Prostate gland (tissue), 2 donors: ENCODE measurements at regions not wholly inside any gene's neighbourhood (a gene's known extent, or its start where the extent isn't known, plus 50 kb on each side); places are given as distances from the start of the nearest gene placed in this dataset.

Experiments
- CTCF ChIP-seq, 4 experiments: fragments of 200-600 bp in 2 of 4; fragments of 450-650 bp in 2 of 4; sonication (generic) in 2 of 4; IDR thresholded peaks; 1 replicate in 3 of 4; 2 replicates in 1 of 4; pipeline ENCODE4 v1.5.1; 2016 to 2019; ENCODE audit warnings: antibody characterized with exemption in 4 of 4, mild to moderate bottlenecking in 2 of 4, moderate library complexity in 2 of 4
- POLR2AphosphoS5 ChIP-seq: sonication (generic); formaldehyde crosslinking; IDR thresholded peaks from one replicate; pipeline ENCODE4 v1.6.1; 2017; ENCODE audit warnings: antibody characterized with exemption

DNA sequence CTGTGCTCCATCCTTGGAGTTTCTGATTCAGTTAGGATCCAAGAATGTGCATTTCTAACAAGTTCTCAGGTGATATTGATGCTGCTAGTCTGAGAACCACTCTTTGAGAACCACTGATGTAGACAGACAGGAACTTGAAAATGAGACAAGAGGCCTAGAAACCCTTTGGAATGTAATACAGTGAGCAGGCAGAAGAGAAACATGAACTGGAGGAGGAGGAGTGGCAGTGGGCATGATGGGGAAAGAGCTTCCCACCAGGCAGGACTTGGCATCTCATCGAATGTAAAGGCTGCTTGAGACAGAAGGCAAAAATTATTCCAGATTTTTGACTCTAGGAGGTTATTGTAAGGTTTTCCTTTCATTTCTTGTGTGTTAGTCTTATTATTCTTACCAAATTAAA, 295.8 kb upstream of the SGCD start:
- TF ChIP-seq CTCF (IDR thresholded peaks at IDR 0.05) (no peak), POLR2AphosphoS5 (no peak)
